Cardiac muscle cell (in vitro differentiated cells and primary cell): ENCODE measurements at regions not wholly inside any gene's neighbourhood (a gene's known extent, or its start where the extent isn't known, plus 50 kb on each side); places are given as distances from the start of the nearest gene placed in this dataset.

Experiments used
- DNase-seq, 2 donors: peaks; one replicate each; pipeline versions ENCODE4 v3.0.0 to v3.0.0-alpha.2; 2010 to 2017; ENCODE audit warnings: low read depth in 1 of 2, low spot score in 1 of 2
- H3K27ac ChIP-seq: fragments of 200-600 bp; sonication (generic); 2 replicates; pipeline ENCODE4 v1.5.1; 2016
- H3K27me3 ChIP-seq: fragments of 200-600 bp; sonication (generic); 2 replicates; pipeline ENCODE4 v1.6.0; 2016; ENCODE audit warnings: control low read depth
- H3K36me3 ChIP-seq: fragments of 200-600 bp; sonication (generic); 2 replicates; pipeline ENCODE4 v1.5.1; 2016; ENCODE audit warnings: control low read depth
- H3K4me1 ChIP-seq: fragments of 200-600 bp; sonication (generic); 2 replicates; pipeline ENCODE4 v1.8.1; 2017; ENCODE audit warnings: low read depth, mild to moderate bottlenecking, mixed run types
- H3K4me3 ChIP-seq: fragments of 200-600 bp; sonication (generic); 2 replicates; pipeline ENCODE4 v1.5.1; 2016; ENCODE audit warnings: mild to moderate bottlenecking
- H3K9me3 ChIP-seq: fragments of 200-600 bp; sonication (generic); 2 replicates; pipeline ENCODE4 v1.5.1; 2017; ENCODE audit warnings: low read depth, mild to moderate bottlenecking, control low read depth
- CTCF ChIP-seq: IDR thresholded peaks from 2 replicates; pipeline ENCODE4 v1.5.1; 2012; ENCODE audit warnings: low read depth, mild to moderate bottlenecking, low read length

- Histone ChIP-seq H3K4me1 (no peaks in the 10 kb centered on the region), H3K36me3 (no peaks in the 10 kb centered on the region), H3K9me3 (no peaks in the 10 kb centered on the region), H3K4me3 (no peak overlapping the region), H3K27ac (no peak overlapping the region), H3K27me3 (no peaks in the 10 kb centered on the region)
- no peak for TF ChIP-seq CTCF
- DNase-seq, result no peak
Observed at GRCh38 chr5:4576908-4577307, 563.2 kb upstream of the ADAMTS16 start.

- H3K9me3 ChIP-seq, result no peaks in the 10 kb centered on the region
- no peak for TF ChIP-seq CTCF
- no peak for DNase-seq
Observed at GRCh38 chr5:4579679-4580078, 560.5 kb upstream of the ADAMTS16 start.

GRCh38 chr5:4580772-4581171, 559.4 kb upstream of the ADAMTS16 start:
- Histone ChIP-seq H3K27me3 (no peaks in the 10 kb centered on the region), H3K4me3 (no peak overlapping the region), H3K36me3 (no peaks in the 10 kb centered on the region), H3K27ac (no peak overlapping the region), H3K4me1 (no peaks in the 10 kb centered on the region), H3K9me3 (no peaks in the 10 kb centered on the region)
- DNase-seq, result no peak
- TF ChIP-seq CTCF, result no peak

More at GRCh38 chr5:4579679-4580078, 560.5 kb upstream of the ADAMTS16 start:
- Histone ChIP-seq H3K4me1 (no peaks in the 10 kb centered on the region), H3K27ac (no peak overlapping the region), H3K36me3 (no peaks in the 10 kb centered on the region), H3K27me3 (no peaks in the 10 kb centered on the region), H3K4me3 (no peak overlapping the region)

- H3K27me3 ChIP-seq, result no peaks in the 10 kb centered on the region
- no peak overlapping the region for H3K4me3 ChIP-seq
- no peaks in the 10 kb centered on the region for H3K36me3 ChIP-seq
- DNase-seq, result no peak
- no peak for TF ChIP-seq CTCF
- no peaks in the 10 kb centered on the region for H3K9me3 ChIP-seq
- no peaks in the 10 kb centered on the region for H3K4me1 ChIP-seq
- no peak overlapping the region for H3K27ac ChIP-seq
Observed at GRCh38 chr5:4581289-4581688, 558.8 kb upstream of the ADAMTS16 start.

DNA sequence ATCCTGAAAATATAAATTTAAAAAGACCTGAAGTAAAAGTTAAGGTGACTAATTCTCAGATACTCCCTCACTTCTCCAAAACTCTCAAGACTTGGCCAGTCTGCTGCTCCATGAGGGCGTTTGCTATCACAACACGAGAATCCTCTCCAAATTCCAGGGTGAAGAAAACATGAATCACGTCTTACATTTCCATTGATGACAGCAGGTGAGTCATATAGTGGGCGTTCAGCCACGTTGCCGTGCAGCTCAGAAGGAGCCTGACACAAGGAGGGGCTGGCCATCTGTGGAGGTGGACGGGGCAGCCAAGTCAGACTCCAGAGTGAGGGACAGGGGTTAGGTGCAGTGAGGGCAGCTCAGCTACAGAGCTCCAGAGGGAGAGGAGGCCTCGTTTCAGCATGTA, 555.1 kb upstream of the ADAMTS16 start:
- no peaks in the 10 kb centered on the region for H3K9me3 ChIP-seq
- H3K4me1 ChIP-seq, result no peaks in the 10 kb centered on the region
- no peak overlapping the region for H3K27ac ChIP-seq
- no peak for TF ChIP-seq CTCF
- no peaks in the 10 kb centered on the region for H3K36me3 ChIP-seq
- no peaks in the 10 kb centered on the region for H3K27me3 ChIP-seq
- no peak overlapping the region for H3K4me3 ChIP-seq
- no peak for DNase-seq

- H3K4me1 ChIP-seq, result no peaks in the 10 kb centered on the region
- H3K4me3 ChIP-seq, result no peak overlapping the region
- no peaks in the 10 kb centered on the region for H3K36me3 ChIP-seq
- H3K27me3 ChIP-seq, result no peaks in the 10 kb centered on the region
- no peaks in the 10 kb centered on the region for H3K9me3 ChIP-seq
- no peak overlapping the region for H3K27ac ChIP-seq
- no peak for DNase-seq
- TF ChIP-seq CTCF, result no peak
Observed at GRCh38 chr5:4613440-4613839, 526.7 kb upstream of the ADAMTS16 start.
